ENCODE measurements at regions not wholly inside any gene's neighbourhood (a gene's known extent, or its start where the extent isn't known, plus 50 kb on each side); places are given as distances from the start of the nearest gene placed in this dataset.

DNA sequence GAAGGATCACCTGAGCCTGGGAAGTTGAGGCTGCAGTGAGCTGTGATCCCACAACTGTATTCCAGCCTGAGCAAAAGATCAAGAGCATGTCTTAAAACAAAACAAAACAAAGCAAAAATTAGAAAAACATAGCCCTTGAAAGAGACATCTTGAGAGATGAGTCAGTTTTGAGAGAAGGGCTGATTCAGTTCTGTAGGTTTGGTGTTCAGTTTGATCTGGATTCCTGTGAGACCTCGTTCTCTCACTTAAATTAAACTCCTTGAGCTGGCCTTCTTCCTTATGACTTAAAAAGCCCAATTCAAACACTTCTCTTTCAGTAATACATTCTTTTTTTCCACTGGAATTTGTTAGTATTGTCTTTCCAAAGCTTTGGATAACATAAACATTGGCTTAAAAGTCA, 164.2 kb downstream of the NRIP1 start:
- TF ChIP-seq, protein P1, sequence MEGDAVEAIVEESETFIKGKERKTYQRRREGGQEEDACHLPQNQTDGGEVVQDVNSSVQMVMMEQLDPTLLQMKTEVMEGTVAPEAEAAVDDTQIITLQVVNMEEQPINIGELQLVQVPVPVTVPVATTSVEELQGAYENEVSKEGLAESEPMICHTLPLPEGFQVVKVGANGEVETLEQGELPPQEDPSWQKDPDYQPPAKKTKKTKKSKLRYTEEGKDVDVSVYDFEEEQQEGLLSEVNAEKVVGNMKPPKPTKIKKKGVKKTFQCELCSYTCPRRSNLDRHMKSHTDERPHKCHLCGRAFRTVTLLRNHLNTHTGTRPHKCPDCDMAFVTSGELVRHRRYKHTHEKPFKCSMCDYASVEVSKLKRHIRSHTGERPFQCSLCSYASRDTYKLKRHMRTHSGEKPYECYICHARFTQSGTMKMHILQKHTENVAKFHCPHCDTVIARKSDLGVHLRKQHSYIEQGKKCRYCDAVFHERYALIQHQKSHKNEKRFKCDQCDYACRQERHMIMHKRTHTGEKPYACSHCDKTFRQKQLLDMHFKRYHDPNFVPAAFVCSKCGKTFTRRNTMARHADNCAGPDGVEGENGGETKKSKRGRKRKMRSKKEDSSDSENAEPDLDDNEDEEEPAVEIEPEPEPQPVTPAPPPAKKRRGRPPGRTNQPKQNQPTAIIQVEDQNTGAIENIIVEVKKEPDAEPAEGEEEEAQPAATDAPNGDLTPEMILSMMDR (IDR thresholded peaks at IDR 0.05) = no peak
- TF ChIP-seq POLR2A (IDR thresholded peaks at IDR 0.05) = no peak
- TF ChIP-seq EP300 (IDR thresholded peaks at IDR 0.05) = no peak
